ENCODE measurements at regions not wholly inside any gene's neighbourhood (a gene's known extent, or its start where the extent isn't known, plus 50 kb on each side); places are given as distances from the start of the nearest gene placed in this dataset.
A peak's percentile ranks its signal among the peaks of the same experiment; 100 is the strongest.

- Histone ChIP-seq H3K9me1 (ENCODE audit: insufficient read depth, low read length) (no peaks in the 10 kb centered on the region), H4K20me1 (ENCODE audit: insufficient read depth, low read length) (no peaks in the 10 kb centered on the region), H3K23ac (ENCODE audit: low read depth, low read length) (no peak overlapping the region), H2BK5ac (ENCODE audit: low read depth, low read length, poor library complexity, severe bottlenecking) (no peak overlapping the region), H2AK9ac (replicated peaks; ENCODE audit: low read depth, low read length, poor library complexity) (no peak overlapping the region), H3K56ac (ENCODE audit: extremely low read depth, insufficient read depth, low read length) (no peak overlapping the region), H2BK15ac (ENCODE audit: low read depth, low read length) (no peak overlapping the region), H3K14ac (replicated peaks; ENCODE audit: low read depth, low read length) (no peak overlapping the region), H3K36me3 (ENCODE audit: control insufficient read depth, insufficient read depth, low read length) (no peaks in the 10 kb centered on the region), H3K4ac (ENCODE audit: low read depth, low read length) (no peak overlapping the region), H3K79me1 (ENCODE audit: low read depth in 1 of 2, low read length in 2 of 2) (no peaks in the 10 kb centered on the region), H2BK120ac (ENCODE audit: low read depth, low read length) (no peak overlapping the region), H2BK20ac (ENCODE audit: low read depth, low read length) (no peak overlapping the region), H2AFZ (replicated peaks; ENCODE audit: low read length, poor library complexity) (no peak overlapping the region), H3K9me3 (ENCODE audit: control insufficient read depth, insufficient read depth, low read length) (no peaks in the 10 kb centered on the region), H3K9ac (ENCODE audit: low read depth, low read length) (no peak overlapping the region), H2AK5ac (ENCODE audit: low read depth, low read length) (no peak overlapping the region), H3K4me1 (ENCODE audit: control insufficient read depth, insufficient read depth, low read length) (no peaks in the 10 kb centered on the region), H3K27me3 (ENCODE audit: control insufficient read depth, insufficient read depth, low read length) (no peaks in the 10 kb centered on the region; the same call in 1 of the 2 replicates), H4K91ac (ENCODE audit: insufficient read depth, low read depth, low read length) (no peak overlapping the region), H3K27ac (ENCODE audit: insufficient read depth, low read length) (no peak overlapping the region), H3K4me2 (ENCODE audit: low read depth, low read length) (no peak overlapping the region), H3K4me3 (ENCODE audit: insufficient read depth, low read depth, low read length) (no peak overlapping the region), H4K5ac (ENCODE audit: low read depth, low read length) (no peak overlapping the region), H3K18ac (ENCODE audit: low read depth, low read length) (no peak overlapping the region), H4K8ac (ENCODE audit: low read depth in 2 of 2, low read length in 2 of 2) (no peak overlapping the region)
- ATAC-seq (ENCODE audit: low read depth) = no peak
- BruUV-seq (replicated peaks) = no TSS peak
- WGBS, 2 experiments (ENCODE audit: extremely low coverage in 2 of 2, insufficient read length in 1 of 2) = no CpG with 5 or more reads among the region's 1 CpG
- TF ChIP-seq CEBPB (IDR thresholded peaks at IDR 0.05; ENCODE audit: low read depth, low read length) (peak; percentile 68), RCOR1 (IDR thresholded peaks at IDR 0.05; ENCODE audit: insufficient replicate concordance, low read length) (no peak), CHD1 (IDR thresholded peaks at IDR 0.05; ENCODE audit: low read depth, low read length) (no peak)
- dilution Hi-C loops (cut with HindIII; ENCODE audit: low sequenced_read_pairs, unreplicated experiment) = no loop called here
- CTCF ChIA-PET = no interaction called here
- in situ Hi-C loops (cut with MboI; ENCODE audit: low sequenced_read_pairs) = no loop called here
- POLR2A ChIA-PET (ENCODE audit: unreplicated experiment) = no interaction called here
- DNase-seq = no peak
- intact Hi-C loops (cut with micrococcal nuclease) = no loop called here
Measured at GRCh38 chr5:37979559-37979958, 139.7 kb upstream of the GDNF start.
